ENCODE measurements at regions not wholly inside any gene's neighbourhood (a gene's known extent, or its start where the extent isn't known, plus 50 kb on each side); places are given as distances from the start of the nearest gene placed in this dataset.

DNA sequence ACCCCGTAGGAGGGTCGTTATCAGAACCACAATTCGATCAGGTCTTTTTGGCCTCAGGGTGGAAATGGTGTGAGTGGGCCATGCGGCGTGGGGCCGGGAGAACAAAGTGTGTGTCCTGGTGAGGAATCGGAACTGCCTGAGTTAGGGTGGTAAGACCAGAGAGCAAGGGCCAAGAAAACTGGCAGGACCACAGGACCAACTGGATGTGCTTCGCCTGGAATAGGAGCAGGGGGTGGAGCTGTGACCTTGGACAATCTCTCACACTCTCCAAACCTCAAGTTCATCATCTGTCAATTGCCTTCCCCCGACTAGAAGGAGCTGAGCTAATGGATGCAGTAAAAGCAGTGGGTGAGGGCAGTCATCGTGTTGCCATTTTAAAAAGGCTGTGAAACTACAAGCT, 59.5 kb downstream of the NAV1 start:
- H3K36me3 ChIP-seq (ENCODE audit: insufficient read depth, low read length) = no peaks in the 10 kb centered on the region
- no peak overlapping the region for H3K4me2 ChIP-seq (ENCODE audit: low read length)
- no TSS peak for BruUV-seq (replicated peaks)
- CTCF ChIA-PET (ENCODE audit: unreplicated experiment) = interaction anchor here (1.0 kb wide), 1 partner anchor 28 kb away, joined by 4 read pairs; no protein-coding TSS in a partner anchor
- H4K20me1 ChIP-seq (ENCODE audit: insufficient read depth, low read length) = no peaks in the 10 kb centered on the region
- H3K9me2 ChIP-seq (ENCODE audit: insufficient read depth, low read length) = no peaks in the 10 kb centered on the region
- TF ChIP-seq EZH2phosphoT487 (IDR thresholded peaks at IDR 0.05; ENCODE audit: borderline replicate concordance, low read depth, low read length) = no peak
- TF ChIP-seq, protein P1, sequence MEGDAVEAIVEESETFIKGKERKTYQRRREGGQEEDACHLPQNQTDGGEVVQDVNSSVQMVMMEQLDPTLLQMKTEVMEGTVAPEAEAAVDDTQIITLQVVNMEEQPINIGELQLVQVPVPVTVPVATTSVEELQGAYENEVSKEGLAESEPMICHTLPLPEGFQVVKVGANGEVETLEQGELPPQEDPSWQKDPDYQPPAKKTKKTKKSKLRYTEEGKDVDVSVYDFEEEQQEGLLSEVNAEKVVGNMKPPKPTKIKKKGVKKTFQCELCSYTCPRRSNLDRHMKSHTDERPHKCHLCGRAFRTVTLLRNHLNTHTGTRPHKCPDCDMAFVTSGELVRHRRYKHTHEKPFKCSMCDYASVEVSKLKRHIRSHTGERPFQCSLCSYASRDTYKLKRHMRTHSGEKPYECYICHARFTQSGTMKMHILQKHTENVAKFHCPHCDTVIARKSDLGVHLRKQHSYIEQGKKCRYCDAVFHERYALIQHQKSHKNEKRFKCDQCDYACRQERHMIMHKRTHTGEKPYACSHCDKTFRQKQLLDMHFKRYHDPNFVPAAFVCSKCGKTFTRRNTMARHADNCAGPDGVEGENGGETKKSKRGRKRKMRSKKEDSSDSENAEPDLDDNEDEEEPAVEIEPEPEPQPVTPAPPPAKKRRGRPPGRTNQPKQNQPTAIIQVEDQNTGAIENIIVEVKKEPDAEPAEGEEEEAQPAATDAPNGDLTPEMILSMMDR (conservative IDR thresholded peaks at IDR 0.05; ENCODE audit: low read length) = no peak
- no peaks in the 10 kb centered on the region for H3K4me1 ChIP-seq (ENCODE audit: insufficient read depth, low read length, poor library complexity, severe bottlenecking)
- H3K79me2 ChIP-seq (ENCODE audit: insufficient read depth, low read depth, low read length) = no peaks in the 10 kb centered on the region
- intact Hi-C loops (cut with micrococcal nuclease; ENCODE audit: unreplicated experiment) = no loop called here
- POLR2A ChIA-PET = no interaction called here
- H3K4me3 ChIP-seq (ENCODE audit: low read depth, low read length, poor library complexity, severe bottlenecking) = no peak overlapping the region
- DNase-seq (ENCODE audit: low spot score) = no peak
- no peak overlapping the region for H2AFZ ChIP-seq (ENCODE audit: low read length)
- no peaks in the 10 kb centered on the region for H3K9me3 ChIP-seq (ENCODE audit: low read length)
- H3K27ac ChIP-seq (ENCODE audit: low read depth, low read length, poor library complexity, severe bottlenecking) = no peak overlapping the region

- intact Hi-C loops (cut with micrococcal nuclease; ENCODE audit: unreplicated experiment) = no loop called here
- TF ChIP-seq EZH2phosphoT487 (IDR thresholded peaks at IDR 0.05; ENCODE audit: borderline replicate concordance, low read depth, low read length) = no peak
- TF ChIP-seq, protein P1 (conservative IDR thresholded peaks at IDR 0.05; ENCODE audit: low read length) = no peak
- Histone ChIP-seq H2AFZ (ENCODE audit: low read length) (no peak overlapping the region), H3K9me2 (ENCODE audit: insufficient read depth, low read length) (no peaks in the 10 kb centered on the region), H3K27ac (ENCODE audit: low read depth, low read length, poor library complexity, severe bottlenecking) (no peak overlapping the region), H4K20me1 (ENCODE audit: insufficient read depth, low read length) (no peaks in the 10 kb centered on the region), H3K36me3 (ENCODE audit: insufficient read depth, low read length) (no peaks in the 10 kb centered on the region), H3K4me1 (ENCODE audit: insufficient read depth, low read length, poor library complexity, severe bottlenecking) (no peaks in the 10 kb centered on the region), H3K4me2 (ENCODE audit: low read length) (no peak overlapping the region), H3K4me3 (ENCODE audit: low read depth, low read length, poor library complexity, severe bottlenecking) (no peak overlapping the region), H3K9me3 (ENCODE audit: low read length) (no peaks in the 10 kb centered on the region), H3K79me2 (ENCODE audit: insufficient read depth, low read depth, low read length) (no peaks in the 10 kb centered on the region)
- POLR2A ChIA-PET = no interaction called here
- CTCF ChIA-PET (ENCODE audit: unreplicated experiment) = no interaction called here
- no peak for DNase-seq (ENCODE audit: low spot score)
- no TSS peak for BruUV-seq (replicated peaks)
Observed at GRCh38 chr1:201598973-201599372, 60.0 kb downstream of the NAV1 start.

GRCh38 chr1:201599548-201599947, 60.6 kb downstream of the NAV1 start:
- Histone ChIP-seq H3K9me2 (ENCODE audit: insufficient read depth, low read length) (no peaks in the 10 kb centered on the region), H3K9me3 (ENCODE audit: low read length) (no peaks in the 10 kb centered on the region), H3K4me1 (ENCODE audit: insufficient read depth, low read length, poor library complexity, severe bottlenecking) (no peaks in the 10 kb centered on the region), H3K79me2 (ENCODE audit: insufficient read depth, low read depth, low read length) (no peaks in the 10 kb centered on the region), H4K20me1 (ENCODE audit: insufficient read depth, low read length) (no peaks in the 10 kb centered on the region), H3K36me3 (ENCODE audit: insufficient read depth, low read length) (no peaks in the 10 kb centered on the region), H3K4me3 (ENCODE audit: low read depth, low read length, poor library complexity, severe bottlenecking) (no peak overlapping the region), H3K27ac (ENCODE audit: low read depth, low read length, poor library complexity, severe bottlenecking) (no peak overlapping the region), H2AFZ (ENCODE audit: low read length) (no peak overlapping the region), H3K4me2 (ENCODE audit: low read length) (no peak overlapping the region)
- POLR2A ChIA-PET = no interaction called here
- intact Hi-C loops (cut with micrococcal nuclease; ENCODE audit: unreplicated experiment) = no loop called here
- TF ChIP-seq, protein P1 (conservative IDR thresholded peaks at IDR 0.05; ENCODE audit: low read length) = no peak
- TF ChIP-seq EZH2phosphoT487 (IDR thresholded peaks at IDR 0.05; ENCODE audit: borderline replicate concordance, low read depth, low read length) = no peak
- no TSS peak for BruUV-seq (replicated peaks)
- CTCF ChIA-PET (ENCODE audit: unreplicated experiment) = no interaction called here
- no peak for DNase-seq (ENCODE audit: low spot score)

Measured in OCI-LY7 (cell line).